H1 (cell line): ENCODE measurements at regions not wholly inside any gene's neighbourhood (a gene's known extent, or its start where the extent isn't known, plus 50 kb on each side); places are given as distances from the start of the nearest gene placed in this dataset.
A peak's percentile ranks its signal among the peaks of the same experiment; 100 is the strongest.

Experiments used
- CTCF ChIA-PET: fragments of 300-600 bp; sonication (Branson Sonifier 250); formaldehyde crosslinking; loops from one replicate; lab custom pipeline; 2021; ENCODE audit not compliant: partially characterized antibody; lab: Charles Lee
- POLR2A ChIA-PET: fragments of 300-600 bp; sonication (Branson Sonifier 250); formaldehyde crosslinking; loops from one replicate; lab custom pipeline; 2021; ENCODE audit warnings: inconsistent platforms; ENCODE audit not compliant: partially characterized antibody; lab: Charles Lee
- DNase-seq, 2 experiments: peaks; one replicate each; pipeline versions ENCODE4 v3.0.0 to v3.0.0-alpha.2; 2010 to 2022; ENCODE audit warnings: low spot score in 2 of 2, low read depth in 1 of 2, mixed read lengths in 1 of 2
- FAIRE-seq: peaks from 2 replicates; lab custom pipeline; 2011; peaks lifted over from hg19 to GRCh38; lab: Jason Lieb, UNC
- H2AFZ ChIP-seq: 2 replicates; pipeline ENCODE4 v1.8.1; 2012; ENCODE audit warnings: low read length, inconsistent platforms
- H2AK5ac ChIP-seq: 2 replicates; pipeline ENCODE4 v1.6.1; 2013; ENCODE audit warnings: low read depth, low read length
- H2BK120ac ChIP-seq: replicated peaks from 2 replicates; pipeline ENCODE3; 2013; ENCODE audit warnings: low read depth, low read length, inconsistent platforms
- H2BK12ac ChIP-seq: 2 replicates; pipeline ENCODE4 v1.6.1; 2013; ENCODE audit warnings: low read depth, low read length
- H2BK15ac ChIP-seq: 2 replicates; pipeline ENCODE4 v1.6.1; 2013; ENCODE audit warnings: low read length
- H2BK20ac ChIP-seq: 2 replicates; pipeline ENCODE4 v1.6.1; 2013; ENCODE audit warnings: low read length
- H2BK5ac ChIP-seq: 2 replicates; pipeline ENCODE4 v1.6.1; 2013; ENCODE audit warnings: low read depth, low read length
- H3K14ac ChIP-seq: 2 replicates; pipeline ENCODE4 v1.6.1; 2013; ENCODE audit warnings: inconsistent platforms; ENCODE audit not compliant: insufficient read length
- H3K18ac ChIP-seq: 2 replicates; pipeline ENCODE4 v1.6.1; 2013; ENCODE audit warnings: low read length; ENCODE audit errors: extremely low read depth
- H3K23ac ChIP-seq: 2 replicates; pipeline ENCODE4 v1.6.1; 2013; ENCODE audit warnings: inconsistent platforms; ENCODE audit not compliant: insufficient read length
- H3K23me2 ChIP-seq: 2 replicates; pipeline ENCODE4 v1.6.1; 2013; ENCODE audit warnings: low read depth, low read length
- H3K27ac ChIP-seq: 2 replicates; pipeline ENCODE4 v1.6.1; 2011; ENCODE audit warnings: low read depth, low read length, inconsistent platforms
- H3K27me3 ChIP-seq, 4 experiments: replicated peaks in 1 of 4; 1 replicate in 1 of 4; 2 replicates in 3 of 4; pipeline versions ENCODE4 v1.6.1 to v1.8.1; 2011 to 2013; ENCODE audit warnings: low read length in 3 of 4, mild to moderate bottlenecking in 3 of 4, inconsistent platforms in 2 of 4, mixed read lengths in 2 of 4, moderate library complexity in 1 of 4; ENCODE audit not compliant: control insufficient read depth in 3 of 4, insufficient read depth in 3 of 4; ENCODE audit errors: extremely low read depth in 1 of 4
- H3K36me3 ChIP-seq, 4 experiments: 2 replicates each; pipeline versions ENCODE4 v1.6.1 to v1.8.1; 2011 to 2013; ENCODE audit warnings: mild to moderate bottlenecking in 4 of 4, low read length in 3 of 4, moderate library complexity in 2 of 4, control low read depth in 1 of 4, inconsistent platforms in 1 of 4; ENCODE audit not compliant: insufficient read depth in 4 of 4, control insufficient read depth in 2 of 4
- H3K4ac ChIP-seq: replicated peaks from 2 replicates; pipeline ENCODE3; 2013; ENCODE audit warnings: low read length, low read depth, mixed read lengths, inconsistent platforms; ENCODE audit not compliant: insufficient read length
- H3K4me1 ChIP-seq, 4 experiments: replicated peaks in 1 of 4; 1 replicate in 1 of 4; 2 replicates in 3 of 4; pipeline versions ENCODE4 v1.6.1 to v1.8.1; 2011 to 2013; ENCODE audit warnings: low read length in 3 of 4, inconsistent platforms in 2 of 4, mixed read lengths in 1 of 4; ENCODE audit not compliant: insufficient read depth in 4 of 4, control insufficient read depth in 3 of 4
- H3K4me2 ChIP-seq, 2 experiments: 2 replicates each; pipeline versions ENCODE4 v1.6.1 to v1.8.1; 2011 to 2013; ENCODE audit warnings: low read depth in 2 of 2, low read length in 2 of 2, control low read depth in 1 of 2, inconsistent platforms in 1 of 2, mild to moderate bottlenecking in 1 of 2; ENCODE audit not compliant: insufficient read depth in 1 of 2
- H3K4me3 ChIP-seq, 4 experiments: fragments of 200-600, 300-600 bp in 1 of 4; sonication (generic), shearing (Covaris generic), sonication (Bioruptor Twin) in 1 of 4; 2 replicates each; pipeline versions ENCODE4 v1.5.1 to v1.8.1; 2011 to 2016; ENCODE audit warnings: low read length in 4 of 4, low read depth in 3 of 4, control low read depth in 2 of 4, inconsistent platforms in 2 of 4, mild to moderate bottlenecking in 2 of 4, mixed read lengths in 1 of 4, moderate library complexity in 1 of 4; ENCODE audit not compliant: insufficient read depth in 2 of 4; ENCODE audit errors: extremely low read depth in 1 of 4
- H3K56ac ChIP-seq: replicated peaks from 2 replicates; pipeline ENCODE3; 2013; ENCODE audit warnings: low read depth, mild to moderate bottlenecking, mixed read lengths, low read length, inconsistent platforms; ENCODE audit not compliant: insufficient read length
- H3K79me1 ChIP-seq: 2 replicates; pipeline ENCODE4 v1.6.1; 2013; ENCODE audit warnings: low read depth, low read length, control low read depth
- H3K79me2 ChIP-seq, 2 experiments: 2 replicates each; pipeline versions ENCODE4 v1.6.1 to v1.8.1; 2012 to 2013; ENCODE audit warnings: low read length in 2 of 2, mild to moderate bottlenecking in 2 of 2, inconsistent platforms in 1 of 2; ENCODE audit not compliant: insufficient read depth in 2 of 2, control insufficient read depth in 1 of 2
- H3K9ac ChIP-seq, 4 experiments: replicated peaks in 1 of 4; 1 replicate in 1 of 4; 2 replicates in 3 of 4; pipeline versions ENCODE4 v1.6.1 to v1.8.1; 2011 to 2013; ENCODE audit warnings: low read depth in 3 of 4, low read length in 3 of 4, control low read depth in 2 of 4, mild to moderate bottlenecking in 2 of 4, moderate library complexity in 2 of 4, inconsistent platforms in 1 of 4; ENCODE audit errors: extremely low read depth in 1 of 4
- H3K9me3 ChIP-seq, 2 experiments: 2 replicates each; pipeline versions ENCODE4 v1.6.1 to v1.8.1; 2012 to 2013; ENCODE audit warnings: mild to moderate bottlenecking in 2 of 2, moderate library complexity in 2 of 2, control low read depth in 1 of 2, inconsistent platforms in 1 of 2, low read depth in 1 of 2, low read length in 1 of 2, mixed read lengths in 1 of 2; ENCODE audit not compliant: insufficient read depth in 2 of 2
- H4K20me1 ChIP-seq, 2 experiments: replicated peaks in 1 of 2; 2 replicates each; pipeline versions ENCODE3 to v1.8.1; 2011 to 2013; ENCODE audit warnings: inconsistent platforms in 2 of 2, low read length in 2 of 2, mild to moderate bottlenecking in 1 of 2; ENCODE audit not compliant: insufficient read depth in 2 of 2, control insufficient read depth in 1 of 2
- H4K5ac ChIP-seq: 2 replicates; pipeline ENCODE4 v1.6.1; 2013; ENCODE audit warnings: low read length, low read depth, mixed read lengths, inconsistent platforms; ENCODE audit not compliant: insufficient read length
- H4K8ac ChIP-seq: 2 replicates; pipeline ENCODE4 v1.8.0; 2013; ENCODE audit warnings: mild to moderate bottlenecking, moderate library complexity, low read length, inconsistent platforms; ENCODE audit not compliant: insufficient read depth; ENCODE audit errors: extremely low read depth
- H4K91ac ChIP-seq: replicated peaks from 2 replicates; pipeline ENCODE3; 2013; ENCODE audit warnings: low read length, mixed read lengths, inconsistent platforms; ENCODE audit not compliant: insufficient read length
- CTBP2 ChIP-seq: IDR thresholded peaks from 2 replicates; pipeline ENCODE4 v1.7.0; 2011; ENCODE audit warnings: borderline replicate concordance, mild to moderate bottlenecking, moderate library complexity, mixed read lengths, low read length; ENCODE audit not compliant: insufficient read depth, insufficient read length
- NANOG ChIP-seq: IDR thresholded peaks from 2 replicates; pipeline ENCODE4 v1.6.1; 2011; ENCODE audit warnings: low read length, low read depth, mild to moderate bottlenecking, inconsistent platforms; ENCODE audit not compliant: insufficient read depth, poor library complexity, severe bottlenecking
- SIX5 ChIP-seq: IDR thresholded peaks from 2 replicates; pipeline ENCODE4 v1.6.1; 2011; ENCODE audit warnings: mild to moderate bottlenecking, low read depth, low read length
- SUZ12 ChIP-seq: fragments of 200-600 bp; sonication (generic); IDR thresholded peaks from 2 replicates; pipeline ENCODE4 v1.6.1; 2012; ENCODE audit warnings: mild to moderate bottlenecking, inconsistent platforms, low read length, moderate library complexity, mixed read lengths
- WGBS, 2 experiments: shearing (Covaris generic) in 1 of 2; methylation state at CpG; one replicate each; pipeline versions ENCODE4 v1.1.6 to v1.1.7; 2013 to 2015; ENCODE audit warnings: low lambda C conversion rate in 2 of 2, mixed read lengths in 2 of 2, inconsistent platforms in 1 of 2, low coverage in 1 of 2, missing lambda C conversion rate in 1 of 2; ENCODE audit not compliant: insufficient replicate concordance in 2 of 2, insufficient coverage in 1 of 2, insufficient read length in 1 of 2; ENCODE audit errors: extremely low coverage in 1 of 2, missing lambda C conversion rate in 1 of 2; 5-methylcytosine and 5-hydroxymethylcytosine counted together

DNA sequence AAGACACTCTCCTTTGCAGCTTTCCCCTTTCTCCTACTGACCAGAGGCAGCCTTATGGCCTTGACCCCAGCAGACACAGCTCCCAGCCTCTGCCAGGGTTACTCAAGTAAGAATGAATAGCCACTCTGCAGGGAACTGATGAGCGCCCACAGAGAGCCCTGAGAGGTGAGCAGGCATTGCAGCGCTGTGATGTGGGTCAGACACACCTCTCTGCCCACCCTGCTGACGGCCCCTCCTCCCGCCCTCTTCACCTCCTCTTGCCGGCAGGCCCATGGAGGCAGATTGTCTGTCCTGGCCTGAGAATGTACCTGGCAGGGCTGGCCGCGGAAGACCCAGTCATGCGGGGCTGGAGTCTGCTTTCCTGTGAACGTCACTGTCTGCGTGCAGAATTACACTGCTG, 512.6 kb upstream of the PPP2R3A start:
- no peaks in the 10 kb centered on the region for H3K79me1 ChIP-seq
- 65% methylated on average over 8 of the region's 10 CpGs; no CpG with 5 or more reads in 1 of the 2 experiments for WGBS, 2 experiments
- H2BK12ac ChIP-seq = no peak overlapping the region
- no peak overlapping the region for H2BK5ac ChIP-seq
- no peaks in the 10 kb centered on the region for H3K27me3 ChIP-seq
- H4K5ac ChIP-seq = no peak overlapping the region
- H2AK5ac ChIP-seq = no peak overlapping the region
- no peak overlapping the region for H2AFZ ChIP-seq
- TF ChIP-seq SIX5 = no peak
- no peak for TF ChIP-seq SUZ12
- TF ChIP-seq NANOG = peak; percentile 74
- no peak for TF ChIP-seq CTBP2
- TF ChIP-seq, all 59 proteins: peak for 1
- POLR2A ChIA-PET = no interaction called here
- Histone ChIP-seq H3K56ac (no peak overlapping the region), H3K23me2 (no peaks in the 10 kb centered on the region), H3K4ac (no peak overlapping the region), H3K9ac (no peak overlapping the region), H3K23ac (no peak overlapping the region), H3K4me1 (peaks cover 0 to 5% (median 4%) of the 10 kb centered on the region in 4 experiments; a peak in 3 of 7 replicates), H3K4me3 (no peak overlapping the region), H2BK15ac (no peak overlapping the region), H3K27ac (no peak overlapping the region), H3K14ac (no peak overlapping the region), H3K9me3 (peaks cover 3 to 6% of the 10 kb centered on the region in 2 experiments; a peak in 2 of 4 replicates), H2BK120ac (no peak overlapping the region), H4K91ac (no peak overlapping the region), H3K79me2 (no peaks in the 10 kb centered on the region), H3K4me2 (no peak overlapping the region), H3K36me3 (no peaks in the 10 kb centered on the region), H2BK20ac (no peak overlapping the region), H4K8ac (no peak overlapping the region), H4K20me1 (no peaks in the 10 kb centered on the region), H3K18ac (no peak overlapping the region)
- CTCF ChIA-PET = interaction anchor here (0.7 to 2.0 kb wide), 6 partner anchors 10 to 658 kb away, joined by 3 to 4 read pairs (median 3); partner anchors contain the start of gene EPHB1
- no peak for DNase-seq
- no peak for FAIRE-seq
